A673 (cell line): ENCODE measurements at regions not wholly inside any gene's neighbourhood (a gene's known extent, or its start where the extent isn't known, plus 50 kb on each side); places are given as distances from the start of the nearest gene placed in this dataset.

Experiments used
- BruUV-seq: library from RNA; stranded (reverse); fragments of 400-500 nt; replicated peaks from 2 replicates; lab custom pipeline; 2021; lab: Mats Ljungman, UMichigan
- CTCF ChIA-PET: fragments of 300-600 bp; sonication (Branson Sonifier 250); formaldehyde crosslinking; loops from one replicate; lab custom pipeline; 2022; ENCODE audit warnings: antibody characterized with exemption; lab: Charles Lee
- POLR2A ChIA-PET: fragments of 300-600 bp; sonication (Branson Sonifier 250); formaldehyde crosslinking; loops from one replicate; lab custom pipeline; 2022; ENCODE audit warnings: antibody characterized with exemption; ENCODE audit not compliant: low non-redundant PET; lab: Charles Lee
- DNase-seq: peaks from one replicate; pipeline ENCODE4 v3.0.0-alpha.2; 2015; ENCODE audit warnings: low spot score
- H3K27ac ChIP-seq: fragments of 200-600 bp; sonication (generic); 2 replicates; pipeline ENCODE4 v1.5.1; 2016; ENCODE audit warnings: mixed run types, low read depth, mild to moderate bottlenecking, mixed read lengths, antibody characterized with exemption, low read length; ENCODE audit not compliant: poor library complexity, severe bottlenecking
- H3K27me3 ChIP-seq: fragments of 200-600 bp; sonication (generic); replicated peaks from 2 replicates; pipeline ENCODE4 v1.6.1; 2017; ENCODE audit warnings: mixed run types, low read depth, mild to moderate bottlenecking, mixed read lengths, antibody characterized with exemption, low read length; ENCODE audit not compliant: insufficient read depth, poor library complexity
- H3K36me3 ChIP-seq: fragments of 200-600 bp; sonication (generic); 2 replicates; pipeline ENCODE4 v1.6.1; 2016; ENCODE audit warnings: mixed run types, mild to moderate bottlenecking, mixed read lengths, antibody characterized with exemption, low read length; ENCODE audit not compliant: insufficient read depth, poor library complexity, severe bottlenecking
- H3K4me1 ChIP-seq: fragments of 200-600 bp; sonication (generic); 2 replicates; pipeline ENCODE4 v1.6.1; 2017; ENCODE audit warnings: mixed run types, mild to moderate bottlenecking, mixed read lengths, antibody characterized with exemption, low read length; ENCODE audit not compliant: insufficient read depth, poor library complexity, severe bottlenecking
- H3K4me3 ChIP-seq: fragments of 200-600 bp; sonication (generic); 2 replicates; pipeline ENCODE4 v1.5.1; 2016; ENCODE audit warnings: low read depth, mixed run types, mild to moderate bottlenecking, mixed read lengths, low read length; ENCODE audit not compliant: poor library complexity, severe bottlenecking
- H3K9me3 ChIP-seq: fragments of 200-600 bp; sonication (generic); 2 replicates; pipeline ENCODE4 v1.6.1; 2016; ENCODE audit warnings: mixed run types, low read depth, mild to moderate bottlenecking, mixed read lengths, antibody characterized with exemption, low read length; ENCODE audit not compliant: poor library complexity, severe bottlenecking
- EZH2 ChIP-seq: fragments of 200-600 bp; sonication (generic); IDR thresholded peaks from 2 replicates; pipeline ENCODE4 v1.6.1; 2017; ENCODE audit warnings: borderline replicate concordance, low read depth, mild to moderate bottlenecking, mixed read lengths, antibody characterized with exemption, low read length; ENCODE audit not compliant: poor library complexity, severe bottlenecking
- intact Hi-C: fragments of 100-400 bp; cut with micrococcal nuclease; formaldehyde crosslinking; loops from one replicate; pipeline ENCODE4 v1.10.0; 2022; ENCODE audit not compliant: unreplicated experiment
- TF ChIP-seq, protein P1 (sequence below): fragments of 300-800, 200-600 bp; sonication (generic); conservative IDR thresholded peaks from 2 replicates; pipeline ENCODE4 v1.5.1; 2017; ENCODE audit warnings: low read depth, mild to moderate bottlenecking, antibody characterized with exemption, low read length, moderate library complexity, mixed read lengths

DNA sequence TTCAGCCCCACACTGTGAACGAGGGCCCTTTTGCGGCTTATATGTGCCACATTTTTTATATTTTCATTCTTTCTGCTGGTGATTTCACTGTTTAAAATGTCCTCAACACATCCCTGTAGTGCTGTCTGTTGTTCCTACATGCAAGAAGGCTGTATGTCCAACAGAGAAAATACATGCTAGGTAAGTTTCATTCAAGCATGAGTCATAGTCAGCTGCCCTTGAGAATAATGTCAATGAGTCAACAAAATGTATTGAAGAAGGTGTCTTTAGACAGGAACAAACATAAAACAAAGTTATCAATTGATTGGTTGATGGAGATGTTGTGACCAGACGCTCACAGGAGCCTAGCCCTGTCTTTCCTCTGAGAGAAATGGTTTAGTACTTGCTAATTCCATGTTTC lies 553.4 kb downstream of the PLPP3 start:
- H3K36me3 ChIP-seq: no peaks in the 10 kb centered on the region
- no peaks in the 10 kb centered on the region for H3K4me1 ChIP-seq
- DNase-seq: no peak
- CTCF ChIA-PET: no interaction called here
- intact Hi-C loops: no loop called here
- no peak overlapping the region for H3K27ac ChIP-seq
- POLR2A ChIA-PET: no interaction called here
- H3K27me3 ChIP-seq: peaks cover 5% of the 10 kb centered on the region
- no TSS peak for BruUV-seq
- TF ChIP-seq, protein P1, sequence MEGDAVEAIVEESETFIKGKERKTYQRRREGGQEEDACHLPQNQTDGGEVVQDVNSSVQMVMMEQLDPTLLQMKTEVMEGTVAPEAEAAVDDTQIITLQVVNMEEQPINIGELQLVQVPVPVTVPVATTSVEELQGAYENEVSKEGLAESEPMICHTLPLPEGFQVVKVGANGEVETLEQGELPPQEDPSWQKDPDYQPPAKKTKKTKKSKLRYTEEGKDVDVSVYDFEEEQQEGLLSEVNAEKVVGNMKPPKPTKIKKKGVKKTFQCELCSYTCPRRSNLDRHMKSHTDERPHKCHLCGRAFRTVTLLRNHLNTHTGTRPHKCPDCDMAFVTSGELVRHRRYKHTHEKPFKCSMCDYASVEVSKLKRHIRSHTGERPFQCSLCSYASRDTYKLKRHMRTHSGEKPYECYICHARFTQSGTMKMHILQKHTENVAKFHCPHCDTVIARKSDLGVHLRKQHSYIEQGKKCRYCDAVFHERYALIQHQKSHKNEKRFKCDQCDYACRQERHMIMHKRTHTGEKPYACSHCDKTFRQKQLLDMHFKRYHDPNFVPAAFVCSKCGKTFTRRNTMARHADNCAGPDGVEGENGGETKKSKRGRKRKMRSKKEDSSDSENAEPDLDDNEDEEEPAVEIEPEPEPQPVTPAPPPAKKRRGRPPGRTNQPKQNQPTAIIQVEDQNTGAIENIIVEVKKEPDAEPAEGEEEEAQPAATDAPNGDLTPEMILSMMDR: no peak
- TF ChIP-seq EZH2: no peak
- H3K9me3 ChIP-seq: no peaks in the 10 kb centered on the region
- no peak overlapping the region for H3K4me3 ChIP-seq

DNA sequence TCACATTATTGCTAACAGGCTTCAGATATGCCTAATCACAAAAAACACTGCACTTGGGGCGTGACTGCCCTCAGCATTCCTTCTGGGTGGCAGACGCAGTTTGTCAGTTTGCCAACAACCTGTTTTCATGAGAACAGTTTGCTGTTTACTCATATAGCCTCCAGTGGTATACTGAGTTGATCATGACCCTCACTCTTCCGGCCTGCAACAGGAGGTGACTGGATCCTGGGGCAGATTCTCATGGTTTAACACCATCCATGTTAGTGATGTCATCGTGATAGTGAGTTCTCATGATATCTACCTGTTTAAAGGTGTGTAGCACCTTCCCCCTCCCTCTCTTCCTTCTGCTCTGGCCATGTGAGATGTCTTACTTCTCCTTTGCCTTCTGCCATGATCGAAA lies 555.2 kb downstream of the PLPP3 start:
- TF ChIP-seq EZH2: no peak
- TF ChIP-seq, protein P1: no peak
- CTCF ChIA-PET: no interaction called here
- no TSS peak for BruUV-seq
- no peak overlapping the region for H3K27ac ChIP-seq
- H3K9me3 ChIP-seq: no peaks in the 10 kb centered on the region
- peaks cover 5% of the 10 kb centered on the region for H3K27me3 ChIP-seq
- no peaks in the 10 kb centered on the region for H3K4me1 ChIP-seq
- DNase-seq: no peak
- no peak overlapping the region for H3K4me3 ChIP-seq
- POLR2A ChIA-PET: no interaction called here
- intact Hi-C loops: no loop called here
- no peaks in the 10 kb centered on the region for H3K36me3 ChIP-seq

DNA sequence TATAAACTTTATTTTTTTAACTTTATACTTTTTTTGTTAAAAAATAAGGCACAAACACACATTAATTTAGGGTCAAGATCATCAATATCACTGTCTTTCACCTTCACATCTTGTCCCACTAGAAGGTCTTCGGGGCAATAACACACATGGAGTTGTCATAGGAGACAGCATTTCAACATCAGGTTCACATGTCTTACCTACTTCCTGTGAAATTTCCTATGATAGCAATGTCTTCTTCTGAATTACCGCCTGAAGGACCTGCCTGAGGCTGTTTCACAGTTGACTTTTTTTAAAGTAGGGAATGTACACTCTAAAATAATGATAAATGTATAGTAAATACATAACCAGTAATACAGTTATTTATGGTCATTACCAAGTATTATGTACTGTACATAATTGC lies 559.4 kb downstream of the PLPP3 start:
- Histone ChIP-seq H3K4me1 (no peaks in the 10 kb centered on the region), H3K27ac (no peak overlapping the region), H3K9me3 (no peaks in the 10 kb centered on the region), H3K27me3 (no peaks in the 10 kb centered on the region), H3K36me3 (no peaks in the 10 kb centered on the region), H3K4me3 (no peak overlapping the region)
- no peak for TF ChIP-seq EZH2
- TF ChIP-seq, protein P1: no peak
- ChIA-PET CTCF (no interaction called here), POLR2A (no interaction called here)
- intact Hi-C loops: no loop called here
- no peak for DNase-seq
- BruUV-seq: no TSS peak
